NCI-H128 (cell line): ENCODE measurements at regions not wholly inside any gene's neighbourhood (a gene's known extent, or its start where the extent isn't known, plus 50 kb on each side); places are given as distances from the start of the nearest gene placed in this dataset.
"Not testable (repeated sequence)": the region's sequence is repeated elsewhere in the genome, so short reads cannot be mapped to it uniquely, and the experiment has no call there.

Experiments used
- DNase-seq: peaks from one replicate; lab custom pipeline; 2025; ENCODE audit not compliant: unreplicated experiment; lab: John Stamatoyannopoulos, UW

GRCh38 chr11:109480251-109480650 lies 58.3 kb downstream of the C11orf87 start:
- DNase-seq = no peak

DNA sequence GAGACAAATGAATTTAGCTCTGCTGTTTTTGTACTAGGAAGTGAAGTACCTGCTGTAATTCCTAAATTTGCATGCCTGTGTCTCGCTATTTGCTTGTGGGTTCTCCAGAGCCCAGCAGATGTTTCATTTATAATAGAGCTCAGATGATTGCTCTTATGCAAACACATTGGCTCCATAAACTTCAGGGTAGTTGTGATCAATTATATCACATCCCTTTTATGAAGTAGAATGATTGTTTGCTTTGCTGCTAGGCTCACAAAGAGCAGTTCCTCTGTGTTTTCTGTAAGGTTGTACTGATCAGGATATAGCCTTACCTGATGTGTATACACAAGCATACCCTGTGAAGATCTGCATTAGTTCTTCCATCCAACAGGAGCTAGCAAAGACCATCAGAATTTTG lies 64.1 kb downstream of the C11orf87 start:
- no peak for DNase-seq

DNA sequence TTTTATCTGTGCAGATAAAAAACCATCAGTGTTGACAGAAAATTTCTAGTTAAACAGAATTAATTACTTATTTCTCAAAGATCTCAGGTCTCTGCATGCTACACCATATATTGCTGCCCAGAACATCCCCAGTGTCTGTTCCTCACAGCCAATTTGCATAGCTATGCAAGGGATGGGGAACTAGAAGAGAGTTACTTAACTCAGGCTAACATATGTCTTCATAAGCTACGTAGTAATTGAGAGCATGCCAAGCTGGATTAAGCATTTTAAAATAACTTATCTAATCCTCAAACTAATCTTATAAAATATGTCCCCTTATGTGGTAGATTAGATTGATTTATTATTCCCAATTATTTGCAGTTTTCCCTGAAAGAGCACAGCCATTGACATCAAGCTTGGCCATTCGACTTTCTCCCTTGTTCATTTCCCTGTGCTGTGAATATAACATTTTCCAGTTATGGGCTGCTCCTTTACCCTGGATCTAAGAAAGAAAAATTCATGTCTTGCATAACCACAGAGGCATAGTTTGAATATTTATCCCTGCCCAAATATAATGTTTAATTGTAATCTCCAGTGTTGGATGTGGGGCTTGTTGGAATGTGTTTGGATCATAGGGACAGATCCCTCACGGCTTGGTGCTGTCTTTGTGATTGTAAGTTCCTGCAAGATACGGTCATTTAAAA lies 69.1 kb downstream of the C11orf87 start:
- no peak for DNase-seq

DNA sequence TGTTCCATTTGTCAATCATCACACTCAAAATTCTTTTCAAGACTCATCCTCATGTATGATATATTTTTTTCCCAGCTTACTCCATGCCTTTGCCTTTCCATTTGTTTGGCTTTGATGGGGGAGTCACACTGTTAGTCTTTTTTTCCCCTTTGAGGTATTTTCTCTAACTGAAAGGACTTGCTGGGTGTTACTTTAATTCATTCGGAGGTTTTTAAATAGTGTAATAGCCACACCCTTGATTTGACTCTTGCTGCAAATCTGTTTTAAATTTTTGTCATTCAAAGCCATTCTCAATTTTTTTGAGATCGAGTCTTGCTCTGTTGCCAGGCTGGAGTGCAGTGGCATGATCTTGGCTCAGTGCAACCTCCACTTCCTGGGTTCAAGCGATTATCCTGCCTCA lies 84.1 kb downstream of the C11orf87 start:
- no peak for DNase-seq

DNA sequence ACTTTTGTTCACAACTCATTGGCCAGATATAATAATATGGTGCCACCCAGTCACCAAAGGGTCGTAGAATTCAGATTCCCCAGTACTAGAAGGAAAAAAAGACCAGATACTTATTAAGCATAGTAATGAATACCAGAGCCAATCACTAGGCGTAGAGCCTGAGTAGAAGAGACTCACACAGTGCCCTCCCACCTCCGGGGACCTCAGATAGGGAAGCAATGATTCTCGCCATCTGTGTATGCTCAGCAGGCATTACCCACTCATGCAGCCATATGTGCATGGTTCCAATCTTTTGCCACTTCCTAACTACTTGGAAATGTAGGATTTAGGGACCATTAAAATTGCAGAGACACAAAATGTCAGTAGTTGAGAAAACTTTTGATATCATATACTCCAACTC lies 85.3 kb downstream of the C11orf87 start:
- no peak for DNase-seq

- no peak for DNase-seq
Observed at GRCh38 chr11:109507836-109508561, 86.0 kb downstream of the C11orf87 start.

GRCh38 chr11:109508943-109509342 lies 87.0 kb downstream of the C11orf87 start:
- DNase-seq = no peak

DNA sequence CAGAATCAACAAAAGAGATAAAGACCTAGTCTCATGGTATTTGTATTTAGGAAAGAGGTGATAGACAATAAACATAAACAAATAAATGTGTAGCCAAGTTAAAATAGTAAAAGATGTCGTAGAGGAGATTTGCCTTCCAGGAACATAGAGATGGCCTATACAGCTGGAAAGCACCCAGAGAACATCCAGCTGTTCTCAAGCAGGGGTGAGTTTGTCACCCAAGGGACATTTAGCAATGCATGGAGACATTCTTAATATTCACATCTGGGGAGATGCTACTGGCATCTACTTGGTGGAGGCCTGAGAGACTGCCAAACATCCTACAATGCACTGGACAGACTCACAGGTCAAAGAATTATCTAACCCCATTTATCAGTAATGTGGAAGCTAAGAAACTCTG lies 88.3 kb downstream of the C11orf87 start:
- DNase-seq = no peak

- DNase-seq = no peak
Observed at GRCh38 chr11:109511598-109511997, 89.6 kb downstream of the C11orf87 start.

DNA sequence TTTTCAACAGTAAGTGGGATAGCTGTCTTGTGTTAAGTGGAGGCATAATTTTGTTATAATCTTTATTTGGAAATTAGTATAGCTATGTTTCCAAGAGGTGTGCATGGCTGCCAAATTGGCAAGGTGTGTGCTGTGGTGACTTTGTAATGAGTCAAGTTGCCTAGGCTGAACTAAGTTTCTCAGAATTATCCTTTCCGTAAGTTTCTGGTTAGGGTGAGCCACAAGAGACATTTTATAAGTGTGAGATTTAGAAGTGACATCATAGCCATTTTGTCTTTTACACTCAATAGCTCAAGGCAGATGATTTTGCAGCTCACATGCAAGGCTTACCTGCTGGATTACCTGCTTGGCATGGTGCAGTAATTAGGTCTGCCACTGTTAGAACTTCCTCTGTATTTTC lies 90.3 kb downstream of the C11orf87 start:
- no peak for DNase-seq

- DNase-seq = no peak
Observed at GRCh38 chr11:109512680-109513079, 90.7 kb downstream of the C11orf87 start.

DNA sequence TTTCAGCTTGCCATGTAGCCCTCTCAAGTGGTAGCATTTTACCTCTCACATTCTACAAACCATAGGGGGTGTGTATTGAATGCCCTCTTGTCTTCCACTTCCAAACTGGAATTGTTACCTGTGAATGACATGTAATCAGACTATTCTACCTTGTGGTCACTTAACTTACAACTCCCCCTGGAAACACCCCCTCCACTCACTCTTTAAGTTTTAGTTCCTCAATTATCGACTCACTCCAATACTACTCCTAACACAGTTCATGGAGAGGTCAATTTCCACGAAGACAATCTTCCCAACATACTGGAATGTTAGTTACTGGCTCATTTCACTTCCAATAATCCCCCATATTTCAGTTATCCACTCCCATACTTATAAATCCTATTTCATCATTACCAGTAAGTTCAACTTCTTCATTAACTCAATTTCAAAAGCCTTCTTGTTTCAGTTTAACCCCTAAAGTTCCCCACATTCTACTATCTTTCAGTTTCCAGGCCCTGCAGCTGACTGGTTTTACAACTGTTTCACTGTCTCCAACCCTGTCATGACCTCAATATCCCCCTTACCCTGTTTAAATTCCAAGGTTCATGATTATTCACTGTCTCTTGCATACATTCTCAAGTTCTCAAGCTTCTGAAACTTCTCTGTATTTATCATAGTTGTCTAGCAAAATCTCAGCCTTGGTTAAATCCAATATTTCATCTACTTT lies 92.5 kb downstream of the C11orf87 start:
- DNase-seq = no peak

GRCh38 chr11:109519253-109519652 lies 97.3 kb downstream of the C11orf87 start:
- no peak for DNase-seq

DNA sequence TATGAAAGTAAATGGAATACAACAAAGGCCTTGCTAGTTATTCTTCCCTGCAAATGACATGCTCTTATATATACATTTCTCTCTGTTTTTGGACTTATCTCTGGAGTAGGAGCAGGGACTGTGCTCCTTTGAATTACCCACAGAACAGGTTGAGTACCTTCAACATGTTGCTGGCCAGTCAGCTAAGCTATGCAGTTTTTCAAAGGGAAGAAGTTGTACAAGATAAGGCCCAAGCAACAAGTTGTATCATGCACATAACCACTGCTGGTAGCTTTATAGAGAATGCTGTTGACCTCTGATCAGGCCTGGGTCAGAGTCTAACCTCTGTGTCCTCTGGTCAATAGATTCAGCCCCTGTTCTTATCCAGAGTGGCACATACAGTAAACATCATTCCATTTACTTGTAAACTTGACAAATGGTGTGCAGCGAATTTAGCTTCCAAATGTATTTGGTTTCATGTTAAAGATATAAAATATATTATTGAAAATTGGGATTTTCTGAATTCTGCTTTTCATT lies 99.6 kb downstream of the C11orf87 start:
- no peak for DNase-seq

DNA sequence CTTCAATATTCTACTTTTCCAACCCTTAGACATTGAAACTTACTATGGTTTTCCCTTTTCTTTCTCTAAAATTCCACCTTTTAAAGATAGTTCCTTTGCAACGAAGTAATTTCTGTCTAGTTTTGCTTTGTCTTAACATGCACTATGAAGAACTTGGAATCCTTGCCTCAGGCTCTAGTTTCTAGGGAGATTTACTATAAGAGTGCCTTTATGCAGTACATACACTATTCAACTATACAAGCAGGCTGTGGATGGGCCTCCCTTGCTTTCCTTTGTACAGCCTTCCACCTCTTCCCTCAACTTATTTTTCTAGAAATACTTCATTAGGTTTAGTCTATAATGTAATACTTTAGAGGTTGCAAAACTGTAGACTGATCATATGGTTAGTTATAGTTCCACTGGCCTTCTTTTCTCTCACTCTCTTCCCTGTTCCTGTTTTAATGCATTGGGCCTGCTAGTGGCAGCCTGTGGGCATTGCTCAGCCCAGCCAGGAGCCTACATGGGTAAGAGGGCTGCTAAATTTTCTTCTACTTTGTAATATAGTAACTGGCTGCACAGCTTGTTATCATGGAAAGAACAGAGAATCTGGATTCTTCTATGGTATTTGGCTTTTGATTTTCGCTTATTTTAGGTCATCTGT lies 100.2 kb downstream of the C11orf87 start:
- DNase-seq = no peak

DNA sequence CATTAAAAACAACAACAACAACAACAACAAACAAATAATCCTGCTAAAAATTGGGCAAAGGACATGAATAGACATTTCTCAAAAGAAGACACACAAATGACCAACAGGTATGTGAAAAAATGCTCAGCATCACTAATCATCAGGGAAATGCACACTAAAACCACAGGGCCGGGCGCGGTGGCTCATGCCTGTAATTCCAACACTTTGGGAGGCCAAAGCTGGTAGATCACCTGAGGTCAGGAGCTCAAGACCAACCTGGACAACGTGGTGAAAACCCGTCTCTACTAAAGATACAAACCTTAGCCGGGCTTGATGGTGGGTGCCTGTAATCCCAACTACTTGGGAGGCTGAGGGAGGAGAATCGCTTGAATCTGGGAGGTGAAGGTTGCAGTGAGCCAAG lies 103.6 kb downstream of the C11orf87 start:
- DNase-seq = not testable (repeated sequence)

GRCh38 chr11:109526061-109526460 lies 104.1 kb downstream of the C11orf87 start:
- no peak for DNase-seq

GRCh38 chr11:109526931-109527330 lies 104.9 kb downstream of the C11orf87 start:
- no peak for DNase-seq

GRCh38 chr11:109527496-109527895 lies 105.5 kb downstream of the C11orf87 start:
- no peak for DNase-seq

DNA sequence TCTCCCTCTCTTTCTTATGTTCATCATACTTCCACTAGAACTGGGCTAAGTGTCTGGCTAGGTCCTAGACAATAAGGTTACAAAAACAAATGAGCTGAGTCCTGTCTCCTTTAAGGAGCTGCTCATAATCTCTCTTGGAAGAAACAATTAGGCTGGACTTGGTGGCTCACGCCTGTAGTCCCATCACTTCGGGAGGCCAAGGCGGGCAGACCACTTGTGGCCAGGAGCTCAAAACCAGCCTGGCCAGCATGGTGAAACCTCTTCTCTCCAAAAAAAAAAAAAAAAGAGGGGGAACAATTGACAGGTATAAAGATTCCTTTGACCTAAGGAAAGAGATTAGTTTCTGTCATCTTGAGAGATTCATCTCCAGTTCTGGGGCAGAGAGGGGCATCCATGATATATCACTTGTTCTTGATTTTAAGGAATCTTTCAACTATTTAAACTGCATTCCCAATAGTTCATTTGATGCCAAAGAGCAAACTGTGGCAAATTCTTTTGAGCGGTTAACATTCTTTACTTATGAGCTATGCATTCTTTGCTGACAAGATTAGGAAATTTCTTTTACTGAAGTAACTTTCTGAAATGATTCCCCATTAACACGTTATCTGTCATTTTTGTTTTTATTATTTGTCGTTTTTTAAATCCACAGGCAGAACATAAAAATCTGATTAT lies 125.5 kb downstream of the C11orf87 start:
- DNase-seq = no peak

DNA sequence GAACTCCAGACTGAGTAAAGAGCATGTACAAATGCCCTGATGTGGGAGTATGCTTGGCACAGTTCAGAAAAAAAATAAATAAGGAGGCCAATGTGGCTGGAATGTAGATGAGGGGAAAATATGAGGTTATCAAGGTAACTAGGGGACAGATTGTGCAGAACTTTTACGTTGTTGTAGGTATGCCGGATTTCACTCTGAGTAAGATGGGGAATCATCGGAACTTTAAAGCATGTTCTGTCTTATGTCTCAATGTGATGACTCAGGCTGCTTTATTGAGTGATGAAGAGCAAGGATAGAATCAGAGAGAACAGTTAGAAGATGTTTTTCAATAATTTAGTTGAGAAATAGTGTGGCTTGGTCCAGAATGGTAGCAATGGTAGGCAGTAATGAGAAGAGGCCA lies 130.4 kb downstream of the C11orf87 start:
- DNase-seq = no peak
